ENCODE measurements at regions not wholly inside any gene's neighbourhood (a gene's known extent, or its start where the extent isn't known, plus 50 kb on each side); places are given as distances from the start of the nearest gene placed in this dataset.
A peak's percentile ranks its signal among the peaks of the same experiment; 100 is the strongest.

DNA sequence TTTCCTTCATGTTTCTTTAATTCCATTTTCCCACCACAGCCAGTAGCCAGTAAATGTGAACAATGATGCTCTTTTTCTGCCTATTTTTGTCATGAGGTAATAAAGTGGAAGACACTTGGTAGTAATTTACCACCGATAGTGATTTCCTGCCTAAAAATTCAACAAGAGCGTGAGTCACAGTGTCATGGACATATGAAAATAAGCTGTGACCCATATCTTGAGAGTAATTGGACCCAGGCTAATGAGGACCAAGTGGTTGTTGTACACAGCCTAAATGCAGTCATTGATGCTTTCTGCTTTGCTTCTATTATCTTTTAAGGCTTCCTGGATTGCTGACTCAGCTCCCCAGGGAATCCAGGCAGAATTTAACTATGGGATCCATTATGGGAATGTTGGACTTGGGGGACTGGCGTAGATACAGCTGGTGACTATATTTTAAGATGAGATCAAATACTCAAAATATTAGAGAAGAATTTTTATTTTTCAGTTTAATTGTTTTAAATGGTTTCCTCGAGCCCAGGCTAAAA lies 265.9 kb upstream of the FERMT1 start:
- no peak overlapping the region for H2BK120ac ChIP-seq (replicated peaks; ENCODE audit: low read depth, low read length)
- POLR2A ChIA-PET (ENCODE audit: partially characterized antibody): no interaction called here

More for the DNA sequence above, 265.9 kb upstream of the FERMT1 start:
- Histone ChIP-seq H3K27me3 (replicated peaks in 1 of 4; ENCODE audit: control insufficient read depth in 3 of 4, extremely low read depth in 1 of 4, insufficient read depth in 3 of 4, low read length in 3 of 4) (no peaks in the 10 kb centered on the region), H3K4me1 (replicated peaks in 1 of 4; ENCODE audit: control insufficient read depth in 3 of 4, insufficient read depth in 4 of 4, low read length in 3 of 4) (no peaks in the 10 kb centered on the region), H2BK12ac (ENCODE audit: low read depth, low read length) (no peak overlapping the region), H3K4me3 (ENCODE audit: extremely low read depth in 1 of 4, insufficient read depth in 2 of 4, low read depth in 3 of 4, low read length in 4 of 4) (no peak overlapping the region), H4K8ac (ENCODE audit: extremely low read depth, insufficient read depth, low read length) (no peak overlapping the region), H2AK5ac (ENCODE audit: low read depth, low read length) (no peak overlapping the region), H4K5ac (ENCODE audit: insufficient read length, low read depth, low read length) (no peak overlapping the region), H2BK20ac (ENCODE audit: low read length) (no peak overlapping the region), H2BK15ac (ENCODE audit: low read length) (no peak overlapping the region), H3K56ac (replicated peaks; ENCODE audit: insufficient read length, low read depth, low read length) (no peak overlapping the region), H3K18ac (ENCODE audit: extremely low read depth, low read length) (no peak overlapping the region), H3K27ac (ENCODE audit: low read depth, low read length) (no peak overlapping the region), H3K4ac (replicated peaks; ENCODE audit: insufficient read length, low read depth, low read length) (no peak overlapping the region), H3K36me3 (ENCODE audit: control insufficient read depth in 2 of 4, insufficient read depth in 4 of 4, low read length in 3 of 4) (no peaks in the 10 kb centered on the region), H3K23me2 (ENCODE audit: low read depth, low read length) (no peaks in the 10 kb centered on the region), H2BK5ac (ENCODE audit: low read depth, low read length) (no peak overlapping the region), H4K20me1 (replicated peaks in 1 of 2; ENCODE audit: control insufficient read depth in 1 of 2, insufficient read depth in 2 of 2, low read length in 2 of 2) (no peaks in the 10 kb centered on the region), H2AFZ (ENCODE audit: low read length) (no peak overlapping the region), H3K23ac (ENCODE audit: insufficient read length) (no peak overlapping the region), H3K9ac (replicated peaks in 1 of 4; ENCODE audit: extremely low read depth in 1 of 4, low read depth in 3 of 4, low read length in 3 of 4) (no peak overlapping the region), H3K79me2 (ENCODE audit: control insufficient read depth in 1 of 2, insufficient read depth in 2 of 2, low read length in 2 of 2) (no peaks in the 10 kb centered on the region), H3K4me2 (ENCODE audit: insufficient read depth in 1 of 2, low read depth in 2 of 2, low read length in 2 of 2) (no peak overlapping the region), H3K9me3 (ENCODE audit: insufficient read depth in 2 of 2, low read depth in 1 of 2, low read length in 1 of 2) (no peaks in the 10 kb centered on the region), H4K91ac (replicated peaks; ENCODE audit: insufficient read length, low read length) (no peak overlapping the region), H3K79me1 (ENCODE audit: low read depth, low read length) (no peaks in the 10 kb centered on the region), H3K14ac (ENCODE audit: insufficient read length) (no peak overlapping the region)
- WGBS, 2 experiments (ENCODE audit: extremely low coverage in 1 of 2, insufficient coverage in 1 of 2, insufficient read length in 1 of 2, insufficient replicate concordance in 2 of 2, low coverage in 1 of 2, low lambda C conversion rate in 2 of 2, missing lambda C conversion rate in 1 of 2): 91% methylated on average over 4 of the region's 4 CpGs; no CpG with 5 or more reads in 1 of the 2 experiments
- TF ChIP-seq RXRA (IDR thresholded peaks at IDR 0.05; ENCODE audit: insufficient read depth, low read depth, low read length): no peak
- TF ChIP-seq MAFK (IDR thresholded peaks at IDR 0.05; ENCODE audit: low read depth, low read length): peak; percentile 8; the same call in 1 of the 2 replicates
- no peak for TF ChIP-seq RBBP5 (IDR thresholded peaks at IDR 0.05; ENCODE audit: borderline replicate concordance, low read depth, low read length)
- TF ChIP-seq MAX (IDR thresholded peaks at IDR 0.05): no peak
- TF ChIP-seq POLR2A (IDR thresholded peaks at IDR 0.05; ENCODE audit: control extremely low read depth in 1 of 2, low read depth in 2 of 2, low read length in 2 of 2): no peak
- DNase-seq (ENCODE audit: low read depth in 1 of 2, low spot score in 2 of 2): no peak
- no peak for FAIRE-seq
- CTCF ChIA-PET (ENCODE audit: partially characterized antibody): no interaction called here
